GM06990 (cell line): ENCODE measurements at regions not wholly inside any gene's neighbourhood (a gene's known extent, or its start where the extent isn't known, plus 50 kb on each side); places are given as distances from the start of the nearest gene placed in this dataset.

ENCODE experiments used
- DNase-seq: peaks from one replicate; pipeline ENCODE4 v3.0.0-alpha.2; 2011; ENCODE audit not compliant: insufficient read length; ENCODE audit errors: extremely low read depth
- H3K27me3 ChIP-seq: replicated peaks from 2 replicates; pipeline ENCODE4 v1.6.0; 2011; ENCODE audit warnings: low read length; ENCODE audit not compliant: control insufficient read depth, insufficient read depth
- H3K36me3 ChIP-seq: 2 replicates; pipeline ENCODE4 v1.5.1; 2011; ENCODE audit warnings: low read length; ENCODE audit not compliant: control insufficient read depth, insufficient read depth
- H3K4me3 ChIP-seq: replicated peaks from 2 replicates; pipeline ENCODE4 v1.5.1; 2011; ENCODE audit warnings: low read depth, mild to moderate bottlenecking, control low read depth, low read length
- CTCF ChIP-seq: IDR thresholded peaks from 2 replicates; pipeline ENCODE4 v1.5.1; 2011; ENCODE audit warnings: low read length, control low read depth, mild to moderate bottlenecking, inconsistent platforms; ENCODE audit not compliant: insufficient read depth, poor library complexity, severe bottlenecking

DNA sequence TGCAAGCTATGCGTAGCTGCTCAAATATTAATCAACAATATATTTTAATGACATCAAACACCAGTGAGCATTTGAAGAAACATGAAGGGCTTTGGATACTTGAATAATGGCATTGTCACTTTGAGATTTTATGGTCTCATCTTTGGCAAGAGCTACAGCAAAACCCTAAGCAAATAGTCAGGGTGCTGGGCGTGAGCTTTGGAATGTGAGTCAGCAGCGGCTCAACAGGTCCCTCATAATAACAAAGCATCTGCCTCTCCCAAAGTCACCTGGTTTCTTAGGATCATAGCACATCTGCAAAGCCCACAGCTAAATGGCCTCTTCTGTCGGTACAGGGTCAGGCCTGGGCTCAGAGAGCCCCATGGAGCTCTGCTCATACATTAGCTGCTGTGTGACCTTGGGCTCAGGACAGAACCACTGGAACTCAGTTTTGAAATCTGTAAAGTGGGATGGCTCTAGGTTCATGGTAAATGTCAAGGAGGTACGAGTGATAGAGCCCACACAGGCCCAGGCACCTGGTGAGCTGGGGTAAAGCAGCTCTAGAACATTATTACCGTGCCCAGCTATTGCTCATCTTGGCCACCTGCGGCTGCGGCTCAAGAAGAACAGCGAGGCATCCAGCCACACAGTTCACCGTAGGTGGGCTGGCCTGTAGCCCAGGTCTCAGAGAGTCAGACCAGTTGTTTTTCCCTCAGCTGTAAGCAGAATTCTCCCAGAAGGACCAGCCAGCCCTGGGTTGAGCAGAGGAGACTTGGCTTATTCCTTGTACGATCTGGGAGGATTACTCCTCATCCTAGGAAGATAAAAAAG, 544.5 kb upstream of the CDH11 start:
- Histone ChIP-seq H3K36me3 (no peaks in the 10 kb centered on the region), H3K4me3 (no peak overlapping the region), H3K27me3 (no peaks in the 10 kb centered on the region)
- TF ChIP-seq CTCF = no peak
- DNase-seq = no peak

DNA sequence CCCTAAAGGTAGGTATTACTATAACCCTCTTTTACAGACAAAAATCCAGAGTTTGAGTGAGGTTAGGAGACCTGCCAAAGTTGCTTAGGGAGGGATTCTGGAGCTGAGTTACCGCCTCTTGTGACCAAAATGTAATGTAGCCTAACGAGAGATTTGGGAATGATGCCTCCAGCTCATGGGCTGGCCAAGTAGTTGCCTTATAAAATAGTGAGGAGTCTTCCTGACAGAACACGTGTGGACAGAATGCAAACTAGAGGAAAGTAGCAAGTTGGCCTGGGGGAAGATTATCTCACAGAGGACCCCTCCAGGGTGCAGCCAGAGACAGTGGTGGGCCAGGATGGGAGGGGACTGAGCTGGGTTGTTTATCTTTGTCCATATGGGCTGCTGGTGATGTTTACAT, 543.7 kb upstream of the CDH11 start:
- no peaks in the 10 kb centered on the region for H3K27me3 ChIP-seq
- no peak for DNase-seq
- no peak overlapping the region for H3K4me3 ChIP-seq
- H3K36me3 ChIP-seq = no peaks in the 10 kb centered on the region
- no peak for TF ChIP-seq CTCF

DNA sequence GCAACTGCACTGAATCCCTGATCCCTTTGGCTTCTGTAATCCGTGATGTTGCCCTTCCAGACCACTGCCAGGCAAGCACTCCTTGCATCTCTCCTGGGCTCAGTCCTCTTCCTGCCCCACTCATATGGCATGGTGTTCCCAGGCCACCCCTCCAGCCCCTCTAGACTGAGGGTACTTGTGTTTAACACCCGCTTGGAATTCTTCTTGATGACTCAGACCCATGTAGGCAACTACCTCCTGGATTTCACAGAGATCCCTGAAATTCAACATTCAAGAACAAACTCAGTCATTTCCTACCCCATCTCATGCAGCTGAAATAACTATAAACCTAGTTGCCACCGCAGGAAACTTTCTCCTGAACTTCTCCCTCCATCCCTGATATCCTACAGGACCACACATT, 541.9 kb upstream of the CDH11 start:
- no peak for DNase-seq
- H3K27me3 ChIP-seq = no peaks in the 10 kb centered on the region
- TF ChIP-seq CTCF = no peak
- H3K36me3 ChIP-seq = no peaks in the 10 kb centered on the region
- H3K4me3 ChIP-seq = no peak overlapping the region

DNA sequence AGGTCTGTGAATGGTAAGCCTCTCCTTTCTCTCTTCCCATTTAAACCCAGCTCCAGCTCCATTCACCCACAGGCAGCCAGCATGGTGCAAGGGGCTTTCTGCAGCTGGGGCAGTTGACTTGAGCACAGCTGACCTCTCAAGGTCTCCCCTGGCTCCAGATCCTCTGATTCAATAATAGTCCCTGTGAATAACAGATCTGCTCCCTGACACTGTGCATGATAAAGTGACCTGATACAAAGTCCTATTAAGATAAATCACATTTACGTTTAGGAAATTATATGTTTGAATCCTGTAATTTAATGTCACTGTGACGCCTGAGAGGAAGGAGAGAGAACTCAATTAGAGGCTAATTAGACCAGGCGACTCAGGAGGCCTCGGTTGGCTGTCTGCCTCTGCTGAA, 540.4 kb upstream of the CDH11 start:
- no peak for TF ChIP-seq CTCF
- H3K4me3 ChIP-seq = no peak overlapping the region
- H3K27me3 ChIP-seq = no peaks in the 10 kb centered on the region
- DNase-seq = no peak
- H3K36me3 ChIP-seq = no peaks in the 10 kb centered on the region

- no peak for TF ChIP-seq CTCF
- DNase-seq = no peak
- Histone ChIP-seq H3K27me3 (no peaks in the 10 kb centered on the region), H3K36me3 (no peaks in the 10 kb centered on the region), H3K4me3 (no peak overlapping the region)
These were observed 539.7 kb upstream of the CDH11 start for GRCh38 chr16:65661558-65661957.

DNA sequence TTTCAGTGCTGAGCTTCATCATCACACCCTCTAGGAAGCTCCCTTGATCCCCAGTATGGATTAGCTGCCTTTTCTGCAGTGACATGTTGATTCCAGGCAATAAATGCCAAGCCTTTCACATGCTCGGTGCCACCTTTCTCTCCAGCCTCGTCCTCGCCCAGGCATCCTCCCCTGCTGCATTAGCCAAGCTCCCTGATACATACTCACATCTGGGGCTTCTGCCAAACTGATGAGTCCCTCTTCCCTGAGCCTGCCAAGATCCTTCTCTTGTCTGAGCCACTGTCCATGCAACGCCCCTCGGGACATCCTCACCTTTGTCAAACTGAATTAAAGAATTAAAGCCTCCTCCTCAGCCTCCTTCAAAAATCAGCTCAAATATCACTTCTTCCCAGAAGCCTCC, 538.5 kb upstream of the CDH11 start:
- Histone ChIP-seq H3K4me3 (no peak overlapping the region), H3K27me3 (no peaks in the 10 kb centered on the region), H3K36me3 (no peaks in the 10 kb centered on the region)
- no peak for DNase-seq
- no peak for TF ChIP-seq CTCF
